ENCODE measurements at regions not wholly inside any gene's neighbourhood (a gene's known extent, or its start where the extent isn't known, plus 50 kb on each side); places are given as distances from the start of the nearest gene placed in this dataset.
"Not testable (repeated sequence)": the region's sequence is repeated elsewhere in the genome, so short reads cannot be mapped to it uniquely, and the experiment has no call there.

- DNase-seq: no peak
Observed at GRCh38 chr10:120209124-120209762, 247.8 kb upstream of the PLPP4 start.

GRCh38 chr10:120212275-120212674 lies 244.8 kb upstream of the PLPP4 start:
- DNase-seq: no peak

GRCh38 chr10:120213283-120213682 lies 243.7 kb upstream of the PLPP4 start:
- DNase-seq: not testable (repeated sequence)

- DNase-seq: no peak
Observed at GRCh38 chr10:120217736-120218135, 239.3 kb upstream of the PLPP4 start.

GRCh38 chr10:120221873-120222485 lies 235.0 kb upstream of the PLPP4 start:
- no peak for DNase-seq

- DNase-seq: no peak
Observed at GRCh38 chr10:120229641-120230040, 227.4 kb upstream of the PLPP4 start.

- DNase-seq: not testable (repeated sequence)
Observed at GRCh38 chr10:120239695-120240094, 217.3 kb upstream of the PLPP4 start.

- no peak for DNase-seq
Observed at GRCh38 chr10:120251821-120252442, 205.1 kb upstream of the PLPP4 start.

GRCh38 chr10:120253131-120253530 lies 203.9 kb upstream of the PLPP4 start:
- DNase-seq: no peak

GRCh38 chr10:120260456-120260855 lies 196.6 kb upstream of the PLPP4 start:
- DNase-seq: peak; percentile 15

- DNase-seq: no peak
Observed at GRCh38 chr10:120262857-120263547, 194.0 kb upstream of the PLPP4 start.

GRCh38 chr10:120266022-120266421 lies 191.0 kb upstream of the PLPP4 start:
- no peak for DNase-seq

GRCh38 chr10:120270906-120271305 lies 186.1 kb upstream of the PLPP4 start:
- DNase-seq: no peak

- DNase-seq: no peak
Observed at GRCh38 chr10:120271696-120272095, 185.3 kb upstream of the PLPP4 start.

GRCh38 chr10:120272350-120272749 lies 184.7 kb upstream of the PLPP4 start:
- no peak for DNase-seq

GRCh38 chr10:120278069-120278468 lies 179.0 kb upstream of the PLPP4 start:
- no peak for DNase-seq

- DNase-seq: no peak
Observed at GRCh38 chr10:120279196-120279595, 177.8 kb upstream of the PLPP4 start.

GRCh38 chr10:120282421-120282820 lies 174.6 kb upstream of the PLPP4 start:
- DNase-seq: no peak

GRCh38 chr10:120282846-120283492 lies 174.1 kb upstream of the PLPP4 start:
- DNase-seq: no peak

- no peak for DNase-seq
Observed at GRCh38 chr10:120285408-120285807, 171.6 kb upstream of the PLPP4 start.

GRCh38 chr10:120286280-120286679 lies 170.7 kb upstream of the PLPP4 start:
- DNase-seq: no peak

- DNase-seq: no peak
Observed at GRCh38 chr10:120300513-120300912, 156.5 kb upstream of the PLPP4 start.

GRCh38 chr10:120308589-120308988 lies 148.4 kb upstream of the PLPP4 start:
- DNase-seq: no peak
